ENCODE measurements at regions not wholly inside any gene's neighbourhood (a gene's known extent, or its start where the extent isn't known, plus 50 kb on each side); places are given as distances from the start of the nearest gene placed in this dataset.
"Not testable (repeated sequence)": the region's sequence is repeated elsewhere in the genome, so short reads cannot be mapped to it uniquely, and the experiment has no call there.

DNA sequence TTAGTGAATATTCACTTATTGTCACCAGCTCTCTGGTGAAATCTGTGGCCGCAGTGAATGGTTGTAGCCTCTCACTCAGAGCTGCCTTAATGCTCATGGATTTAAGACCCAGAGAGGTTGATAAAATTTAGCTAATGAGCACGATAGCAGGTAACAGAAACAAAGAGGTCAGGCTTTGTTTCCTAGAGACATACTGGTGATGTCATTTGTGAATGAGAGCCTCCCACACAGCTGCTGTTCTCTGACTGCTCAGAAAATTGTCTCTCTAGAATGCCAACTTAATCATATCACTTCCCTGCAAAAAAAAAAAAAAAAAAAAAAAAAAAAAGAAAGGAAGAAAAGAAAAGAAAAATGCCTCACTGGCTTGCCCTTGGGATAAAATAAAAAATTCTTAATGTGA lies 411.7 kb upstream of the MYT1L start:
- DNase-seq (ENCODE audit: low read depth) = no peak

- no peak for DNase-seq (ENCODE audit: low read depth)
Observed at GRCh38 chr2:2740238-2740775, 409.2 kb upstream of the MYT1L start.

DNA sequence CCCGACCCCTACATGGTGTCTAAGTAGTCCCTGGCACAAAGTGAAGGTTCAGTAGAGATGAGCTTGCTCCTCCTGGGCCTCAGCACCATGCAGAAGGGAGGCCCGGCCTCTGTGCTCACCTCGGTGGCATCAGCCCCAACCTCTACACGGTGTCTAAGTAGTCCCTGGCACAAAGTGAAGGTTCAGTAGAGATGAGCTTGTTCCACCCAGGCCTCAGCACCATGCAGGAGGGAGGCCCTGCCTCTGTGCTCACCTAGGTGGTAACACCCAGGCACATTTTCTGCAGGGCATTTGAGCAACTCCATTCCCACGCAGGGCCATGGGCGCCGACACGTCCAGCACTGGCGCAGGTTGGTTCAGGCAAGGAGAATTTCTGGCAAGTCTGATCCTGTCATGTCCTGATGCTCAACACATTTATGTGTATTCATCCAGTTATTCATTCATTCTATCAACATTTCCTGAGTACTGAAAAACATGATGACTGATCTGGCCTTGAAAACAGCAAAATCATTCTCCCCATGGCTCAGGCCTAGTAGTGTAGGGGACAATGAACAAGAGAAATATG lies 408.2 kb upstream of the MYT1L start:
- no peak for DNase-seq (ENCODE audit: low read depth)

DNA sequence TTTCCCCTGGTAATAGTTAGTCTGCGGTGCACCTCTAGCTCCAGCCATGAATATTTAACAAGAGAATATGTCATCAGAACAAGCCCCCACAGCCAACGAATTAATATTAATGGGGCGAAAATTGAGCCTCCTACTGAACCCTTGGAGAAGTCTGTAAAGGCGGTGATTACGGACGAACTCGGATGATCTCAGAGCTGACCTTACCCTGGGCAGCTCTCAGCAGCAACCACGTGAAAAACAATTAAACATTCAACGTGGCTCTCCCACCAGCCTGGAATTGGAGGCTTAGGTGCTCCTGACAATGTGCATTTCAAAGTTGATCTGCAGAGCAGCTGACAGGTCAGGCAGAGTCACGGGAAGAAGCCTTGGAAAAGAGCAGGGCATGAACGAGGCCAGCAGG lies 407.6 kb upstream of the MYT1L start:
- DNase-seq (ENCODE audit: low read depth) = no peak

- DNase-seq (ENCODE audit: low read depth) = no peak
Observed at GRCh38 chr2:2738276-2738675, 407.2 kb upstream of the MYT1L start.

DNA sequence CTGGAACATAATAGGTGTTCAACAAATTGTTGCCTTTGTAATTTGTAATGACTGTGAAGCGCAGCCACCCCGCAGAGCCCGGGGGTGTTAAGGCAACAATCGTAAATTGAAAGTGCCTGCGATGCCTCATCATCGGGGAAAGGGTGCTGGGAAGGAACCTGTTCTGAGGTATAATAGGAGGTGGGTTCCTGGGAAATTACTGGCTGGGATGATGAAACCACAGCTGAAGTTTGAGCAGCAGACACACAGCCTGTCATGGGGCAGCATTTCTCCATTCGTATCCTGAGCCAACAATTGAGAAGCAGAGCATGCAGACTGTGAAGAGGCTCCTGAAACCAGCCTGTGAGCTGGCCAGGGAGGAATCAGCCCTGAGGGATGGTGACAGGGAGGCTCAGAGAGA lies 404.0 kb upstream of the MYT1L start:
- no peak for DNase-seq (ENCODE audit: low read depth)

DNA sequence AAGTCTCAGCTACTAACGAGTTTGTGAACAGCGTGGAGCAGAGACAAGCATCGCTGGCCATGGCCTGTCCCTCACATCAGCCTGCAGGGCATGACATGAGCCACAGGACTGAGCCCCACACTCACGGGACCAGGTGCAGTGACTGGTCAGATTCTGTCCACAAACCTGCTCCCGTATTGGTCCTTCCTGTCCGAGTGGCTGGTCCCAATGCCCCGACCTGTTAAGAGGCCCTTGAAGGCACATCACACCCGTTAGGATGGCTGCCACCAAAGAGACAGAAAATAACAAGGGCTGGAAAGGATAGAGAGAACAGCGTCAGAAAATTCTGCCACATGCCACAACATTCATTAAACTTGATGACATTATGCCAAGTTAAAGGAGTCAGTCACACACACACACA lies 403.2 kb upstream of the MYT1L start:
- no peak for DNase-seq (ENCODE audit: low read depth)

DNA sequence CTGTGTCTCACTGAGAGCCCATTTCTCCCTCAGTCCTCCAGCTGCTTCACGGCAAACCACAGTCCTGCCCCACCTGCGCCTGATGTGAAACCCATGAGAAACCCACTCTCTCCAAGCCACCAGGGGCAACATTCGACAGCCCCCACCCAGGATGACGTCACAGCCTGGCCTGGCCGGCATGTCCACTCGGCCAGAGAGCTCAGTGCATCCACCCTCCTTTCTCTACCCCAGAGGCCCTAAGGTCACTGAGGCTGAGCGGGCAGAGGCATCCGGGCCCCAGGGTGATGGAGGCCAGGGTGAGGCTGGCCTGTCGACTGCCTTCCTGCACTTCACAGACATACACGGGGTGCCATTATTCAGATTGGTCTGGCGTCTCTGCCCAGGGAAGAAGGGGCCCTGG lies 402.7 kb upstream of the MYT1L start:
- DNase-seq (ENCODE audit: low read depth) = no peak

GRCh38 chr2:2732331-2733119 lies 401.4 kb upstream of the MYT1L start:
- no peak for DNase-seq (ENCODE audit: low read depth)

GRCh38 chr2:2731816-2732284 lies 400.8 kb upstream of the MYT1L start:
- no peak for DNase-seq (ENCODE audit: low read depth)

GRCh38 chr2:2731101-2731815 lies 400.2 kb upstream of the MYT1L start:
- DNase-seq (ENCODE audit: low read depth) = no peak

- no peak for DNase-seq (ENCODE audit: low read depth)
Observed at GRCh38 chr2:2730301-2730833, 399.3 kb upstream of the MYT1L start.

GRCh38 chr2:2729246-2729645 lies 398.2 kb upstream of the MYT1L start:
- DNase-seq (ENCODE audit: low read depth) = no peak

GRCh38 chr2:2728635-2729034 lies 397.6 kb upstream of the MYT1L start:
- no peak for DNase-seq (ENCODE audit: low read depth)

DNA sequence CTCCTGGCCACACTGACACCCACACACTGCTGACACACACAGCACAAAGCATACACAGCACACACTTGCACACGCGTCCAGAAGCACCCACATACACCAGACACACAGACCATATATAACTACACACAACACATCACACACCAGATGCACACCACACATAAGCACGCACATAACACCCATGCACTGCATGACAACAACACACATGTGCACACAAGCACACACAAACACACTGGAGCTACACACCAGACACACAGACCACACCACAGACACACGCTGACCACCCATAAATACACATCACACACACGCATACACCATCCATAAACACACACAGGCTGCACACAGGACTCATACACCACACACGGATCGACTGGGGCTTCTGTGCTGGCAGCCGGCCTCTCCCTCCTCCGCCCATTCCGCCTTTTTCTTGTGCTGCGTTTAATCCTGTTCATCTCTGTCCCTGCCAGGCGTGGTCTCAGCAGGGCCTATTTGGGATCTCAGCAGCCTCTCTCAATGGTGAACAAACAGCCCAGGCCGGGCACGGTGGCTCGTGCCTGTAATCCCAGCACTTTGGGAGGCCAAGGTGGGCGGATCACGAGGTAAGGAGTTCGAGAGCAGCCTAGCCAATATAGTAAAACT lies 396.9 kb upstream of the MYT1L start:
- DNase-seq (ENCODE audit: low read depth) = no peak

DNA sequence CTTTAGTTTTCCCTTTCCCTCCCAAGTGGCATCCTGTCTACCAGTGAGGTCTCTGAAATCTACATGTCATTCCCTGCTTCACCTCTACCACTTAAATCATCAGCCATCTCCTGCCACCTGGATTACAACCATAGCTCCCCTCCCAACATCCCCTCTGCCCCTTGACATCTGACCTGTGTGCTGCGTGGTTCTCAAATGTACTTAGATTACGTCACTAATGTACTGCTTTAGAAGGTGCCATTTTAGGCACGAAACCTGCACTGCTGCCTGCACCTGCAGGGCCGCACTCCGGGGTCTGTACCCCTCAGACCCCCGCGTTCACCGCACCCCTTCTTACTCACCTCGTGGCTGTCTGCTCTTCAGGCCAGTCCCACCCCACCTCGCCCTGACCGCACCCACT lies 395.1 kb upstream of the MYT1L start:
- no peak for DNase-seq (ENCODE audit: low read depth)

DNA sequence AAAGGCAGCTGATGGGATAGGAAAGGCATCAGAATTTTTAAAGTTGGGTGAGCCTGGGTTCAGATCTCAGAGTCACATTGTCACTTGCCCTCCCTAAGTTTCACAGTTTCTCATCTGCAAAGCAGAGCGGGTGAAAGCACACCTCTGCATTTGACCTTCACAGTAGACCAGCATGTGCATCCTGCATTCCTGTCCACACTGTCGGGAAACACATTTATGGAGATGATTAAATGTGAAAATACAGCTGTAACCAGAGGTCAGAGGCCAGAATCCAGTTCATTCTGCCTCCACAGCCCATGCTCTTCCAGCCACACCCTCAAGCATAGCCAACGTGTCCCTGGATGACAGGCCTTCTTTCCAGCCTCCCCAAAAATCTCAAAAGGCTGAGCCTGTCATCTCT lies 392.0 kb upstream of the MYT1L start:
- DNase-seq (ENCODE audit: low read depth) = no peak

- no peak for DNase-seq (ENCODE audit: low read depth)
Observed at GRCh38 chr2:2721296-2721835, 390.3 kb upstream of the MYT1L start.

GRCh38 chr2:2720806-2721205 lies 389.7 kb upstream of the MYT1L start:
- not testable (repeated sequence) for DNase-seq (ENCODE audit: low read depth)

GRCh38 chr2:2720351-2720750 lies 389.3 kb upstream of the MYT1L start:
- no peak for DNase-seq (ENCODE audit: low read depth)

DNA sequence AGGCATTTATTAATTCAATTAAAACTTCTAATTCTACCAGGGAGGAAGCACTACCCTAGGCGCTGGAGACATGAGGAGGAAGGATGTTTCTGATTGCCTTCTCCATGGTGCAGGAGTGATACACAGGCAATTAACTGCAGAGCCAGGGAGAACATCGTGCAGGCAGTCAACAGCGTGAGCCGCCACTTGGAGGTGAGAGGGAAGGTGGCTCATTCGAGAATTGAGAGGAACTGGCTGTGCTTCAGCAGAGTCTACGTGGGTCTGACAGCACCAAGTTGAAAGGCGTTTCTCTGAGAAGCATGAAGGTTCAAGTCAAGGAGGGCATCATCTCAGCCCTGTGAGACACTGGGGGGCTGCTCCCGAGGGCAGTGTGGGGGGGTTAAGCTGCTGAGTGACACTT lies 388.7 kb upstream of the MYT1L start:
- DNase-seq (ENCODE audit: low read depth) = no peak

- DNase-seq (ENCODE audit: low read depth) = no peak
Observed at GRCh38 chr2:2719015-2719414, 387.9 kb upstream of the MYT1L start.

All from GM04503 (cell line).